Fibroblast of lung (primary cell): ENCODE measurements at regions not wholly inside any gene's neighbourhood (a gene's known extent, or its start where the extent isn't known, plus 50 kb on each side); places are given as distances from the start of the nearest gene placed in this dataset.

Source experiments
- CTCF ChIP-seq, 2 donors: IDR thresholded peaks in 1 of 2; conservative IDR thresholded peaks in 1 of 2; 1 replicate in 1 of 2; 2 replicates in 1 of 2; pipeline ENCODE4 v1.5.1; 2011 to 2012; ENCODE audit warnings: low read length in 2 of 2, control low read depth in 1 of 2, inconsistent platforms in 1 of 2, low read depth in 1 of 2, mild to moderate bottlenecking in 1 of 2
- EZH2 ChIP-seq: IDR thresholded peaks from 2 replicates; pipeline ENCODE4 v1.5.1; 2012; ENCODE audit warnings: low read length, control low read depth, mild to moderate bottlenecking; ENCODE audit errors: missing control alignments

GRCh38 chr11:129701706-129702105 is 113.9 kb upstream of the TMEM45B start:
- TF ChIP-seq CTCF (conservative IDR thresholded peaks at IDR 0.05 in 1 of 2, IDR thresholded peaks at IDR 0.05 in 1 of 2; ENCODE audit: low read depth in 1 of 2, low read length in 2 of 2) = no peak
- no peak for TF ChIP-seq EZH2
